ENCODE measurements at regions not wholly inside any gene's neighbourhood (a gene's known extent, or its start where the extent isn't known, plus 50 kb on each side); places are given as distances from the start of the nearest gene placed in this dataset.
"Not testable (repeated sequence)": the region's sequence is repeated elsewhere in the genome, so short reads cannot be mapped to it uniquely, and the experiment has no call there.

DNA sequence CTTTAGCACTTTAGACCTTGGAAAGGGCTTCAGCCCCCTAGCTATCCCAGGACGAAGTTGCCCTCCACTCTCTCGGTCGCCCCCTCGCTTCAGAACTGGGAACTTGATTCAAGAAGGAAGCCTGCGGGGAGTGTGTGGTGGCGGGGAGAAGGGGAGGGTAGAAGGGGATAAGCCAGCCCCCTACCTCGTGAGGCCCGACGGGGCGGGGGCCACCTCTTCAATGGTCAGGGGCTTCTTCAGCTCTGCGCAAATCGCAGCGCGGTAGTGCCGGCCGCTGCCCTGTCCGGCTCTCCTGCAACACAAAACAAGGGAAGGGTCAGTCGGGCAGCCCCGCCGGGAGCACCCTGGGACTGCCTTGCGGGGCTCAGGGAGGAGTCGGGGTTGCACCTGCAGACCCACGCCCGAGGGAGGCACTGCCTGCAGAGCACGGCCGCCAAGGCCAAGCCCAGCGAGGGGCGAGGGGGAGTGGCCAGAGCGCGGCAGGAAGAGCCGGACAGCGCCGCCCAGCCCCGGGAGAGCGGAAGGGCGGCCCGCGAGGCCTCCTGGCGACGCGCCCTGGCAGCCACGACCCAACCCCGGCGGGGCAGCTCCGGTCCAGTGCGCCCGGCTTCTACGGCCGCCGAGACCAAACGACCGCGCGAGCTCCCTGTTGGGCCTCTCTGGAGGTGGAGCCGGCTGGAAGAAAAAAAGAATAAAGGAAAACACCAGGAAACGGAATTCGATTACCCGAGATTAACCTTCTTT, 56.2 kb upstream of the RASAL2 start:
- no peaks in the 10 kb centered on the region for H3K9me3 ChIP-seq (ENCODE audit: insufficient read depth, low read depth, low read length)
- no peaks in the 10 kb centered on the region for H3K4me1 ChIP-seq (ENCODE audit: insufficient read depth, low read length)
- peak overlapping the region; percentile 59; the same call in 1 of the 2 replicates for H3K4me3 ChIP-seq (ENCODE audit: low read length)
- H3K27me3 ChIP-seq (ENCODE audit: insufficient read depth, low read length): no peaks in the 10 kb centered on the region
- H3K9ac ChIP-seq (ENCODE audit: low read depth, low read length): no peak overlapping the region
- no peaks in the 10 kb centered on the region for H3K36me3 ChIP-seq (ENCODE audit: insufficient read depth, low read depth, low read length)
- no peak overlapping the region for H3K27ac ChIP-seq (ENCODE audit: low read length)

DNA sequence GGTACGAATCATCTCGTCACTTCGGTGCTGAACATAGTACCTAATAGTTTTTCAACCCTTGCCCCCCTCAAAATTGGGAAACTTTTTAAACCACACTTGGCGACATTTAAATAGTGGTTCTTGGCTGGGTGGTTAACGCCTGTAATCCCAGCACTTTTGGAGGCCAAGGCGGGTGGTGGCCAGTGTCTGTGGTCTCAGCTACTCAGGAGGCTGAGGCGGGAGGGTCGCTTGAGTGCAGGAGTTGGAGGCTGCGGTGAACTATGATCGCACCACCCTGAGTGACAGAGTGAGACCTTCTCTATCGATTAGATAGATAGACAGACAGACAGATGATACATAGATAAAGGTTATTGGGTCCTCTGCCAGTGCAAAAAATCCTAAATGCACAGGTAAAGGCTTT, 55.5 kb upstream of the RASAL2 start:
- Histone ChIP-seq H3K4me1 (ENCODE audit: insufficient read depth, low read length) (no peaks in the 10 kb centered on the region), H3K4me3 (ENCODE audit: low read length) (peak overlapping the region; percentile 59; the same call in 1 of the 2 replicates), H3K9ac (ENCODE audit: low read depth, low read length) (no peak overlapping the region), H3K27ac (ENCODE audit: low read length) (no peak overlapping the region), H3K36me3 (ENCODE audit: insufficient read depth, low read depth, low read length) (no peaks in the 10 kb centered on the region), H3K9me3 (ENCODE audit: insufficient read depth, low read depth, low read length) (no peaks in the 10 kb centered on the region), H3K27me3 (ENCODE audit: insufficient read depth, low read length) (no peaks in the 10 kb centered on the region)

DNA sequence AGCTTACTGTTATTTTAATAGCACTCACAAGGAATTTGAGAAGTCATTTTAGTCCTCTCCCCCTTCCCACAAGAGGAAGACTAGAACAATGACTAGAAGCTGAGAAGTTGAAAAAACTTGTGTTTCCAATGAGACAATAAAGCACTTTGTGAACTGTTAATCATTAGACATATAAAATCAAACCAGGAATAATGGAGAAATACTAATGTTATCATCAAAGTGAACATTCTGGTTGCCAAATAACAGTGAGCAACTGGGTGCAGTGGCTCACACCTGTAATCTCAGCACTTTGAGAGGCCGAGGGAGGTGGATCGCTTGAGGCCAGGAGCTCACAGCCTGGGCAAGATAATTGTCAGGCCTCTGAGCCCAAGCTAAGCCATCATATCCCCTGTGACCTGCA, 54.0 kb upstream of the RASAL2 start:
- Histone ChIP-seq H3K27me3 (ENCODE audit: insufficient read depth, low read length) (no peaks in the 10 kb centered on the region), H3K36me3 (ENCODE audit: insufficient read depth, low read depth, low read length) (no peaks in the 10 kb centered on the region), H3K9me3 (ENCODE audit: insufficient read depth, low read depth, low read length) (peaks cover 4% of the 10 kb centered on the region; the same call in 1 of the 2 replicates), H3K4me1 (ENCODE audit: insufficient read depth, low read length) (no peaks in the 10 kb centered on the region), H3K9ac (ENCODE audit: low read depth, low read length) (no peak overlapping the region), H3K27ac (ENCODE audit: low read length) (no peak overlapping the region), H3K4me3 (ENCODE audit: low read length) (no peak overlapping the region)

DNA sequence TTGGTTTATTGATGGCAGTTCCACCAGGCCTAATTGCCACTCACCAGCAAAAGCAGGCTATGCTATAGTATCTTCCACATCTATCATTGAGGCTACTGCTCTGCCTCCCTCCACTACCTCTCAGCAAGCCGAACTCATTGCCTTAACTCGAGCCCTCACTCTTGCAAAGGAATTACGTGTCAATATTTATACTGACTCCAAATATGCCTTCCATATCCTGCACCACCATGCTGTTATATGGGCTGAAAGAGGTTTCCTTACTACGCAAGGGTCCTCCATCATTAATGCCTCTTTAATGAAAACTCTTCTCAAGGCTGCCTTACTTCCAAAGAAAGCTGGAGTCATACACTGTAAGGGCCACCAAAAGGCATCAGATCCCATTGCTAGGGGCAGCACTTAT, 50.0 kb upstream of the RASAL2 start:
- not testable (repeated sequence) for H3K9ac ChIP-seq (ENCODE audit: low read depth, low read length); H3K4me1 ChIP-seq (ENCODE audit: insufficient read depth, low read length); H3K27ac ChIP-seq (ENCODE audit: low read length); H3K4me3 ChIP-seq (ENCODE audit: low read length); H3K36me3 ChIP-seq (ENCODE audit: insufficient read depth, low read depth, low read length); H3K27me3 ChIP-seq (ENCODE audit: insufficient read depth, low read length); H3K9me3 ChIP-seq (ENCODE audit: insufficient read depth, low read depth, low read length)

Data from iPS-20b (cell line).